ENCODE measurements at regions not wholly inside any gene's neighbourhood (a gene's known extent, or its start where the extent isn't known, plus 50 kb on each side); places are given as distances from the start of the nearest gene placed in this dataset.

GRCh38 chr9:88064554-88064953, 73.7 kb downstream of the SPATA31C2 start:
- no peak for DNase-seq (ENCODE audit: low read depth, low spot score)
- TF ChIP-seq POLR2AphosphoS5 (IDR thresholded peaks at IDR 0.05; ENCODE audit: borderline replicate concordance, low read depth, low read length): no peak
- TF ChIP-seq EZH2 (IDR thresholded peaks at IDR 0.05): no peak
- TF ChIP-seq FOXP2 (optimal IDR thresholded peaks at IDR 0.05; ENCODE audit: control extremely low read depth, extremely low read length, insufficient read depth): no peak
- H3K36me3 ChIP-seq (ENCODE audit: insufficient read depth, low read length): no peaks in the 10 kb centered on the region
- no peaks in the 10 kb centered on the region for H3K9me3 ChIP-seq (ENCODE audit: low read depth, low read length)
- H3K27ac ChIP-seq: no peak overlapping the region
- H3K4me3 ChIP-seq: no peak overlapping the region
- no peak overlapping the region for H3K9ac ChIP-seq (ENCODE audit: insufficient read length)

GRCh38 chr9:88060746-88061145, 77.5 kb downstream of the SPATA31C2 start:
- H3K9ac ChIP-seq (ENCODE audit: insufficient read length): no peak overlapping the region
- H3K27ac ChIP-seq: no peak overlapping the region
- H3K36me3 ChIP-seq (ENCODE audit: insufficient read depth, low read length): no peaks in the 10 kb centered on the region
- no peak for TF ChIP-seq POLR2AphosphoS5 (IDR thresholded peaks at IDR 0.05; ENCODE audit: borderline replicate concordance, low read depth, low read length)
- no peak for TF ChIP-seq FOXP2 (optimal IDR thresholded peaks at IDR 0.05; ENCODE audit: control extremely low read depth, extremely low read length, insufficient read depth)
- no peak for TF ChIP-seq EZH2 (IDR thresholded peaks at IDR 0.05)
- H3K4me3 ChIP-seq: no peak overlapping the region
- DNase-seq (ENCODE audit: low read depth, low spot score): no peak
- H3K9me3 ChIP-seq (ENCODE audit: low read depth, low read length): no peaks in the 10 kb centered on the region

GRCh38 chr9:88059469-88059868, 78.8 kb downstream of the SPATA31C2 start:
- DNase-seq (ENCODE audit: low read depth, low spot score): no peak
- no peak overlapping the region for H3K27ac ChIP-seq
- no peak for TF ChIP-seq EZH2 (IDR thresholded peaks at IDR 0.05)
- TF ChIP-seq FOXP2 (optimal IDR thresholded peaks at IDR 0.05; ENCODE audit: control extremely low read depth, extremely low read length, insufficient read depth): no peak
- TF ChIP-seq POLR2AphosphoS5 (IDR thresholded peaks at IDR 0.05; ENCODE audit: borderline replicate concordance, low read depth, low read length): no peak

GRCh38 chr9:88056876-88057275, 81.4 kb downstream of the SPATA31C2 start:
- H3K9ac ChIP-seq (ENCODE audit: insufficient read length): no peak overlapping the region
- peak overlapping the region; percentile 56; the same call in 1 of the 2 replicates for H3K27ac ChIP-seq
- TF ChIP-seq POLR2AphosphoS5 (IDR thresholded peaks at IDR 0.05; ENCODE audit: borderline replicate concordance, low read depth, low read length): no peak
- no peak for TF ChIP-seq EZH2 (IDR thresholded peaks at IDR 0.05)
- no peak for TF ChIP-seq FOXP2 (optimal IDR thresholded peaks at IDR 0.05; ENCODE audit: control extremely low read depth, extremely low read length, insufficient read depth)
- H3K9me3 ChIP-seq (ENCODE audit: low read depth, low read length): no peaks in the 10 kb centered on the region
- no peaks in the 10 kb centered on the region for H3K36me3 ChIP-seq (ENCODE audit: insufficient read depth, low read length)
- peak; percentile 61 for DNase-seq (ENCODE audit: low read depth, low spot score)
- H3K4me3 ChIP-seq: no peak overlapping the region

More at GRCh38 chr9:88059469-88059868, 78.8 kb downstream of the SPATA31C2 start:
- no peak overlapping the region for H3K4me3 ChIP-seq
- no peak overlapping the region for H3K9ac ChIP-seq (ENCODE audit: insufficient read length)
- H3K9me3 ChIP-seq (ENCODE audit: low read depth, low read length): no peaks in the 10 kb centered on the region
- no peaks in the 10 kb centered on the region for H3K36me3 ChIP-seq (ENCODE audit: insufficient read depth, low read length)

GRCh38 chr9:88053856-88054501, 79.6 kb upstream of the CDK20 start:
- Histone ChIP-seq H3K9ac (ENCODE audit: insufficient read length) (no peak overlapping the region), H3K9me3 (ENCODE audit: low read depth, low read length) (no peaks in the 10 kb centered on the region), H3K4me3 (no peak overlapping the region), H3K36me3 (ENCODE audit: insufficient read depth, low read length) (no peaks in the 10 kb centered on the region), H3K27ac (no peak overlapping the region)
- no peak for TF ChIP-seq FOXP2 (optimal IDR thresholded peaks at IDR 0.05; ENCODE audit: control extremely low read depth, extremely low read length, insufficient read depth)
- TF ChIP-seq EZH2 (IDR thresholded peaks at IDR 0.05): no peak
- TF ChIP-seq POLR2AphosphoS5 (IDR thresholded peaks at IDR 0.05; ENCODE audit: borderline replicate concordance, low read depth, low read length): no peak
- DNase-seq (ENCODE audit: low read depth, low spot score): no peak

GRCh38 chr9:88052321-88052965, 78.1 kb upstream of the CDK20 start:
- no peak for TF ChIP-seq POLR2AphosphoS5 (IDR thresholded peaks at IDR 0.05; ENCODE audit: borderline replicate concordance, low read depth, low read length)
- TF ChIP-seq EZH2 (IDR thresholded peaks at IDR 0.05): no peak
- no peak for TF ChIP-seq FOXP2 (optimal IDR thresholded peaks at IDR 0.05; ENCODE audit: control extremely low read depth, extremely low read length, insufficient read depth)
- Histone ChIP-seq H3K27ac (no peak overlapping the region), H3K36me3 (ENCODE audit: insufficient read depth, low read length) (no peaks in the 10 kb centered on the region), H3K9ac (ENCODE audit: insufficient read length) (no peak overlapping the region), H3K9me3 (ENCODE audit: low read depth, low read length) (no peaks in the 10 kb centered on the region), H3K4me3 (no peak overlapping the region)
- no peak for DNase-seq (ENCODE audit: low read depth, low spot score)

GRCh38 chr9:88051138-88051537, 76.8 kb upstream of the CDK20 start:
- no peaks in the 10 kb centered on the region for H3K9me3 ChIP-seq (ENCODE audit: low read depth, low read length)

GRCh38 chr9:88049677-88050307, 75.5 kb upstream of the CDK20 start:
- Histone ChIP-seq H3K36me3 (ENCODE audit: insufficient read depth, low read length) (no peaks in the 10 kb centered on the region), H3K9ac (ENCODE audit: insufficient read length) (no peak overlapping the region), H3K27ac (no peak overlapping the region), H3K4me3 (no peak overlapping the region), H3K9me3 (ENCODE audit: low read depth, low read length) (no peaks in the 10 kb centered on the region)
- DNase-seq (ENCODE audit: low read depth, low spot score): no peak
- TF ChIP-seq POLR2AphosphoS5 (IDR thresholded peaks at IDR 0.05; ENCODE audit: borderline replicate concordance, low read depth, low read length) (no peak), EZH2 (IDR thresholded peaks at IDR 0.05) (no peak), FOXP2 (optimal IDR thresholded peaks at IDR 0.05; ENCODE audit: control extremely low read depth, extremely low read length, insufficient read depth) (no peak)

More at GRCh38 chr9:88051138-88051537, 76.8 kb upstream of the CDK20 start:
- no peak for TF ChIP-seq EZH2 (IDR thresholded peaks at IDR 0.05)
- no peak for TF ChIP-seq FOXP2 (optimal IDR thresholded peaks at IDR 0.05; ENCODE audit: control extremely low read depth, extremely low read length, insufficient read depth)
- no peak for TF ChIP-seq POLR2AphosphoS5 (IDR thresholded peaks at IDR 0.05; ENCODE audit: borderline replicate concordance, low read depth, low read length)
- H3K27ac ChIP-seq: no peak overlapping the region
- no peak overlapping the region for H3K9ac ChIP-seq (ENCODE audit: insufficient read length)
- DNase-seq (ENCODE audit: low read depth, low spot score): no peak
- H3K36me3 ChIP-seq (ENCODE audit: insufficient read depth, low read length): no peaks in the 10 kb centered on the region
- no peak overlapping the region for H3K4me3 ChIP-seq

Data from SK-N-MC (cell line).